A549 (cell line): ENCODE measurements at regions not wholly inside any gene's neighbourhood (a gene's known extent, or its start where the extent isn't known, plus 50 kb on each side); places are given as distances from the start of the nearest gene placed in this dataset.

Experiments
- ATAC-seq, 2 experiments: fragments of 200-7000 bp in 1 of 2; fragments of >200 bp in 1 of 2; cut with Nextera tagmentation in 1 of 2; cut with Tn5 transposase in 1 of 2; 3 replicates each; pipeline versions ENCODE4 v1.8.0 to v1.9.1; 2018 to 2020; ENCODE audit warnings: mild to moderate bottlenecking in 1 of 2, moderate library complexity in 1 of 2
- CTCF ChIA-PET: fragments of 300-600 bp; sonication (Branson Sonifier 250); formaldehyde crosslinking; extraction: SDS; loops from one replicate; lab custom pipeline; 2021; ENCODE audit warnings: antibody characterized with exemption, inconsistent platforms; lab: Yijun Ruan, JAX
- POLR2A ChIA-PET: fragments of 350-600 bp; formaldehyde crosslinking; extraction: SDS; loops from one replicate; lab custom pipeline; 2021; ENCODE audit warnings: antibody characterized with exemption, inconsistent platforms; lab: Yijun Ruan, JAX
- DNase-seq, 2 experiments: peaks; one replicate each; pipeline versions ENCODE4 v3.0.0 to v3.0.0-alpha.2; 2011 to 2016; ENCODE audit warnings: low read depth in 1 of 2, low spot score in 1 of 2
- FAIRE-seq: peaks from 2 replicates; lab custom pipeline; 2011; peaks lifted over from hg19 to GRCh38; lab: Jason Lieb, UNC
- H3K27ac ChIP-seq, 2 experiments: fragments of >200 bp; sonication (Bioruptor Twin); formaldehyde crosslinking; 3 replicates each; pipeline ENCODE4 v1.5.1; 2016 to 2017
- H3K4me1 ChIP-seq: fragments of >200 bp; sonication (Bioruptor Twin); formaldehyde crosslinking; 3 replicates; pipeline ENCODE4 v1.6.1; 2016
- H3K4me2 ChIP-seq: fragments of >200 bp; sonication (Bioruptor Twin); formaldehyde crosslinking; 3 replicates; pipeline ENCODE4 v1.6.1; 2016
- H3K4me3 ChIP-seq: fragments of >200 bp; sonication (Bioruptor Twin); formaldehyde crosslinking; 3 replicates; pipeline ENCODE4 v1.5.1; 2016
- H3K9me3 ChIP-seq: fragments of >200 bp; sonication (Bioruptor Twin); formaldehyde crosslinking; 3 replicates; pipeline ENCODE4 v1.6.1; 2016
- ATOH8 ChIP-seq: fragments of 250-450 bp; sonication (Bioruptor Pico); IDR thresholded peaks from 2 replicates; pipeline ENCODE4 v1.5.0; 2020; ENCODE audit warnings: low read depth, mild to moderate bottlenecking, moderate library complexity
- BCL3 ChIP-seq: fragments of >200 bp; sonication (Bioruptor Twin); formaldehyde crosslinking; IDR thresholded peaks from 3 replicates; pipeline ENCODE4 v1.6.1; 2016
- BHLHE40 ChIP-seq: IDR thresholded peaks from 2 replicates; pipeline ENCODE4 v1.6.1; 2012; ENCODE audit warnings: low read depth, low read length, inconsistent platforms
- CEBPB ChIP-seq, 2 experiments: fragments of >200 bp in 1 of 2; sonication (Bioruptor Twin) in 1 of 2; formaldehyde crosslinking in 1 of 2; IDR thresholded peaks; 2 replicates each; pipeline ENCODE4 v1.6.1; 2012 to 2016
- CTCF ChIP-seq: fragments of >200 bp; sonication (Bioruptor Twin); formaldehyde crosslinking; IDR thresholded peaks from 3 replicates; pipeline ENCODE4 v1.5.1; 2016
- EHF ChIP-seq: fragments of 250-450 bp; sonication (Bioruptor Pico); IDR thresholded peaks from 2 replicates; pipeline ENCODE4 v1.5.0; 2020; ENCODE audit warnings: mild to moderate bottlenecking
- EHMT2 ChIP-seq: fragments of 200-600 bp; sonication (generic); IDR thresholded peaks from 2 replicates; pipeline ENCODE4 v1.6.1; 2016; ENCODE audit warnings: antibody characterized with exemption, low read depth, mild to moderate bottlenecking, moderate library complexity
- EP300 ChIP-seq, 2 experiments: fragments of >200 bp; sonication (Bioruptor Twin); formaldehyde crosslinking; IDR thresholded peaks; 2 replicates in 1 of 2; 3 replicates in 1 of 2; pipeline ENCODE4 v1.6.1; 2016 to 2017
- FOXS1 ChIP-seq: fragments of 250-450 bp; sonication (Bioruptor Pico); IDR thresholded peaks from 2 replicates; pipeline ENCODE4 v1.5.0; 2020; ENCODE audit warnings: mild to moderate bottlenecking, moderate library complexity
- GATA3 ChIP-seq: IDR thresholded peaks from 2 replicates; pipeline ENCODE4 v1.6.1; 2012; ENCODE audit warnings: borderline replicate concordance
- HOXB13 ChIP-seq: fragments of 250-450 bp; sonication (Bioruptor Pico); IDR thresholded peaks from 2 replicates; pipeline ENCODE4 v1.5.0; 2020; ENCODE audit warnings: low read depth, mild to moderate bottlenecking, moderate library complexity
- JUN ChIP-seq, 2 experiments: fragments of >200 bp; sonication (Bioruptor Twin); formaldehyde crosslinking; IDR thresholded peaks; 2 replicates in 1 of 2; 3 replicates in 1 of 2; pipeline ENCODE4 v1.6.1; 2016 to 2017
- MAX ChIP-seq: IDR thresholded peaks from 2 replicates; pipeline ENCODE4 v1.6.1; 2012
- MYC ChIP-seq: IDR thresholded peaks from 2 replicates; pipeline ENCODE4 v1.6.1; 2012; ENCODE audit warnings: mild to moderate bottlenecking, inconsistent platforms, low read length, improper control_type of control experiment, borderline replicate concordance
- NPAS2 ChIP-seq: fragments of 250-450 bp; sonication (Bioruptor Pico); IDR thresholded peaks from 2 replicates; pipeline ENCODE4 v1.8.0; 2022; ENCODE audit warnings: mild to moderate bottlenecking, moderate library complexity, borderline replicate concordance
- POLR2AphosphoS2 ChIP-seq: conservative IDR thresholded peaks from 2 replicates; pipeline ENCODE4 v1.6.1; 2012; ENCODE audit warnings: low read length, improper control_type of control experiment, inconsistent platforms
- RCOR1 ChIP-seq: fragments of 150-350 bp; IDR thresholded peaks from 2 replicates; pipeline ENCODE4 v1.6.1; 2014; ENCODE audit warnings: antibody characterized with exemption, low read length, low read depth
- SREBF2 ChIP-seq: fragments of 450-650 bp; IDR thresholded peaks from 2 replicates; pipeline ENCODE4 v1.6.1; 2014; ENCODE audit warnings: mild to moderate bottlenecking, moderate library complexity
- ZC3H11A ChIP-seq: fragments of 450-650 bp; IDR thresholded peaks from 2 replicates; pipeline ENCODE4 v1.6.1; 2014; ENCODE audit warnings: antibody characterized with exemption, mild to moderate bottlenecking
- ZFP36 ChIP-seq: fragments of 450-650 bp; IDR thresholded peaks from 2 replicates; pipeline ENCODE4 v1.6.1; 2014; ENCODE audit warnings: borderline replicate concordance; ENCODE audit not compliant: partially characterized antibody
- WGBS: methylation state at CpG from one replicate; pipeline ENCODE4 v1.1.6; 2017; ENCODE audit errors: missing lambda C conversion rate; 5-methylcytosine and 5-hydroxymethylcytosine counted together
- TF ChIP-seq, protein P1 (sequence below): fragments of 200-600 bp; sonication (generic); IDR thresholded peaks from 2 replicates; pipeline ENCODE4 v1.6.1; 2016; ENCODE audit warnings: antibody characterized with exemption, mild to moderate bottlenecking, moderate library complexity

- TF ChIP-seq EP300 (IDR thresholded peaks at IDR 0.05) = no peak
- no peak for TF ChIP-seq ZC3H11A
- TF ChIP-seq ZFP36 = no peak
- no peak for TF ChIP-seq ATOH8 (CRISPR knock-in tag)
- no peak for TF ChIP-seq SREBF2
- no peak for TF ChIP-seq BHLHE40
- no peak for TF ChIP-seq FOXS1
- no peak for TF ChIP-seq EHMT2
- no peak for TF ChIP-seq EHF (CRISPR knock-in tag)
- TF ChIP-seq HOXB13 (CRISPR knock-in tag) = no peak
- H3K4me2 ChIP-seq = no peak overlapping the region
- POLR2A ChIA-PET = no interaction called here
- no peaks in the 10 kb centered on the region for H3K9me3 ChIP-seq
- ATAC-seq (no peak), DNase-seq (no peak), FAIRE-seq (no peak)
- no peaks in the 10 kb centered on the region for H3K4me1 ChIP-seq
- H3K4me3 ChIP-seq = no peak overlapping the region
- no peak overlapping the region for H3K27ac ChIP-seq
- CTCF ChIA-PET = no interaction called here
Measured at GRCh38 chr6:119686240-119686639, 336.7 kb upstream of the MAN1A1 start.

GRCh38 chr6:119683671-119684070 is 334.1 kb upstream of the MAN1A1 start:
- H3K4me3 ChIP-seq = no peak overlapping the region
- no peaks in the 10 kb centered on the region for H3K4me1 ChIP-seq
- DNase-seq (no peak), ATAC-seq (no peak), FAIRE-seq (no peak)
- POLR2A ChIA-PET = no interaction called here
- CTCF ChIA-PET = no interaction called here
- no peaks in the 10 kb centered on the region for H3K9me3 ChIP-seq
- 0% methylated on average over 2 of the region's 2 CpGs for WGBS
- TF ChIP-seq MYC = no peak
- no peak for TF ChIP-seq MAX
- no peak for TF ChIP-seq GATA3
- TF ChIP-seq EP300 (IDR thresholded peaks at IDR 0.05) = no peak
- no peak for TF ChIP-seq CTCF
- no peak for TF ChIP-seq POLR2AphosphoS2
- no peak for TF ChIP-seq JUN (IDR thresholded peaks at IDR 0.05)
- TF ChIP-seq, protein P1, sequence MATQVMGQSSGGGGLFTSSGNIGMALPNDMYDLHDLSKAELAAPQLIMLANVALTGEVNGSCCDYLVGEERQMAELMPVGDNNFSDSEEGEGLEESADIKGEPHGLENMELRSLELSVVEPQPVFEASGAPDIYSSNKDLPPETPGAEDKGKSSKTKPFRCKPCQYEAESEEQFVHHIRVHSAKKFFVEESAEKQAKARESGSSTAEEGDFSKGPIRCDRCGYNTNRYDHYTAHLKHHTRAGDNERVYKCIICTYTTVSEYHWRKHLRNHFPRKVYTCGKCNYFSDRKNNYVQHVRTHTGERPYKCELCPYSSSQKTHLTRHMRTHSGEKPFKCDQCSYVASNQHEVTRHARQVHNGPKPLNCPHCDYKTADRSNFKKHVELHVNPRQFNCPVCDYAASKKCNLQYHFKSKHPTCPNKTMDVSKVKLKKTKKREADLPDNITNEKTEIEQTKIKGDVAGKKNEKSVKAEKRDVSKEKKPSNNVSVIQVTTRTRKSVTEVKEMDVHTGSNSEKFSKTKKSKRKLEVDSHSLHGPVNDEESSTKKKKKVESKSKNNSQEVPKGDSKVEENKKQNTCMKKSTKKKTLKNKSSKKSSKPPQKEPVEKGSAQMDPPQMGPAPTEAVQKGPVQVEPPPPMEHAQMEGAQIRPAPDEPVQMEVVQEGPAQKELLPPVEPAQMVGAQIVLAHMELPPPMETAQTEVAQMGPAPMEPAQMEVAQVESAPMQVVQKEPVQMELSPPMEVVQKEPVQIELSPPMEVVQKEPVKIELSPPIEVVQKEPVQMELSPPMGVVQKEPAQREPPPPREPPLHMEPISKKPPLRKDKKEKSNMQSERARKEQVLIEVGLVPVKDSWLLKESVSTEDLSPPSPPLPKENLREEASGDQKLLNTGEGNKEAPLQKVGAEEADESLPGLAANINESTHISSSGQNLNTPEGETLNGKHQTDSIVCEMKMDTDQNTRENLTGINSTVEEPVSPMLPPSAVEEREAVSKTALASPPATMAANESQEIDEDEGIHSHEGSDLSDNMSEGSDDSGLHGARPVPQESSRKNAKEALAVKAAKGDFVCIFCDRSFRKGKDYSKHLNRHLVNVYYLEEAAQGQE = no peak
- no peak for TF ChIP-seq CEBPB (IDR thresholded peaks at IDR 0.05)
- TF ChIP-seq RCOR1 = no peak
- TF ChIP-seq ZC3H11A = no peak
- TF ChIP-seq NPAS2 = no peak
- TF ChIP-seq BCL3 = no peak
- H3K4me2 ChIP-seq = no peak overlapping the region
- no peak overlapping the region for H3K27ac ChIP-seq
